ENCODE measurements at regions not wholly inside any gene's neighbourhood (a gene's known extent, or its start where the extent isn't known, plus 50 kb on each side); places are given as distances from the start of the nearest gene placed in this dataset.

DNA sequence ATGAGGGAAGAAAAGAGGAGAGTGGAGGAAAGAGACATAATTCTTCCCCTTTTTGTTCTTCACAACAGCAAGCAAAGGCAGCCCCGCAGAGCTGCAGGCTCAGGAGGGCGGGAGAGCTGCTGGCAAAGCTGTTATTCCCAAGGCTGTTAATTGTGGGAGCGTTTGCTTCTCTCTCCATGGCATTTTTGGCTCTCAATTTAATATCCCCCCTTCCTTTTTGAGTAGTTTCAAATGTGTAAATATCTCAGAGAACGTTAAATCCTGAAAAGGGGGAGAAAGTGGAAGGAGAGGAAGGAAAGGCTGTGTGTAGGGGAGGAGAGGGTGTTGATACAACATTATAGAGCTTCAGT lies 165.7 kb downstream of the NSG2 start:
- Mint-ChIP-seq H3K4me3 (no peak overlapping the region), H3K36me3 (no peaks in the 10 kb centered on the region), H3K9me3 (no peaks in the 10 kb centered on the region), H3K4me1 (ENCODE audit: unreplicated experiment) (no peaks in the 10 kb centered on the region), H3K27ac (no peak overlapping the region), H3K27me3 (peaks cover 61% of the 10 kb centered on the region)
- no peak for DNase-seq (ENCODE audit: extremely low spot score, unreplicated experiment)
- TF ChIP-seq CTCF (conservative IDR thresholded peaks at IDR 0.05): no peak

GRCh38 chr5:174217527-174217926 lies 172.0 kb downstream of the NSG2 start:
- no peak for TF ChIP-seq CTCF (conservative IDR thresholded peaks at IDR 0.05)
- H3K27ac Mint-ChIP-seq: no peak overlapping the region
- H3K9me3 Mint-ChIP-seq: no peaks in the 10 kb centered on the region
- no peaks in the 10 kb centered on the region for H3K36me3 Mint-ChIP-seq
- no peaks in the 10 kb centered on the region for H3K4me1 Mint-ChIP-seq (ENCODE audit: unreplicated experiment)
- H3K27me3 Mint-ChIP-seq: peaks cover 36% of the 10 kb centered on the region
- DNase-seq (ENCODE audit: extremely low spot score, unreplicated experiment): no peak
- H3K4me3 Mint-ChIP-seq: no peak overlapping the region

- DNase-seq (ENCODE audit: extremely low spot score, unreplicated experiment): no peak
- H3K4me1 Mint-ChIP-seq (ENCODE audit: unreplicated experiment): no peaks in the 10 kb centered on the region
- TF ChIP-seq CTCF (conservative IDR thresholded peaks at IDR 0.05): no peak
- H3K27ac Mint-ChIP-seq: no peak overlapping the region
- peaks cover 30% of the 10 kb centered on the region for H3K27me3 Mint-ChIP-seq
- H3K36me3 Mint-ChIP-seq: no peaks in the 10 kb centered on the region
- H3K4me3 Mint-ChIP-seq: no peak overlapping the region
- no peaks in the 10 kb centered on the region for H3K9me3 Mint-ChIP-seq
These were observed 172.7 kb downstream of the NSG2 start for GRCh38 chr5:174218162-174218561.

DNA sequence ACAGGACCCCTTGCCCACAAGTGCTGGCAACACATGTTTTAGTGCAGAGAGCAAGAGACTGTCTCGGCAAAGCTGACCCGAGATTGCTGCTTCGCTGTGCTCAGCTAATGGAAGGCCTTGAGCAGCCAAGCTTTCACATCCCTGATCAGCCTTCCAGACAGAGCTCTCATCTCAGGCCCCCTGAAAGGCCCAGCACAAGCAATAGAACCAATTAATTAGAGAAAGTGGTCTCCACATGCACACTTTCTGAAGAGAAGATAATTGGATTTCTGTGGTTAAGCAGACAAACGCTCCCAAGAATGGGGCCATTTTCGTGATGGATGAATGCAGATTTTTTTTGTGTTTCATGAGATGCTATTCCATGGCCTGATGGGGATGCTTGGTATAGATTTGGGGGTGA lies 174.9 kb downstream of the NSG2 start:
- Mint-ChIP-seq H3K4me3 (no peak overlapping the region), H3K27ac (no peak overlapping the region), H3K4me1 (ENCODE audit: unreplicated experiment) (no peaks in the 10 kb centered on the region), H3K27me3 (peaks cover 11% of the 10 kb centered on the region), H3K36me3 (no peaks in the 10 kb centered on the region), H3K9me3 (no peaks in the 10 kb centered on the region)
- no peak for DNase-seq (ENCODE audit: extremely low spot score, unreplicated experiment)
- no peak for TF ChIP-seq CTCF (conservative IDR thresholded peaks at IDR 0.05)

- Mint-ChIP-seq H3K9me3 (no peaks in the 10 kb centered on the region), H3K4me1 (ENCODE audit: unreplicated experiment) (no peaks in the 10 kb centered on the region), H3K4me3 (no peak overlapping the region), H3K36me3 (no peaks in the 10 kb centered on the region), H3K27ac (no peak overlapping the region), H3K27me3 (peaks cover 6% of the 10 kb centered on the region)
- no peak for DNase-seq (ENCODE audit: extremely low spot score, unreplicated experiment)
- TF ChIP-seq CTCF (conservative IDR thresholded peaks at IDR 0.05): no peak
These were observed 175.9 kb downstream of the NSG2 start for GRCh38 chr5:174221436-174221835.

DNA sequence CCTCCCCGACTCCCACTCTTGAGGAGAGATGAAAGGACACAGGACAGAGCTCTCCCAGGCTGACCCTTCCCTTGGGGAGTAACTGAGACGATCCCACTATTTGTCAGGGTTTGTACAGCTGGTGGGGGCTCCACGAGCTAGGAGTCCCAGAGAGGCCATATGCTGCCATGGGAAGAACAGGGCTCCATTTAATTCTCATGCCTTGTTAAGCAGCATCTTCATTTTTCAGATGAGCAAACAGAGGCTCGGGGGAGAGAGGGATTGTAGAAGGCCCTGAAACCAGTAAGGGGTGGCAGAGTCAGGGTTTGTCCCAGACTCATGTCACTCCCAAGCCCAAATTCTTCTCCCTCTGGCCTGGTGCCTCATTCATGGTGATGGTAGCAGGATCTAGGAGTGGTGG lies 176.4 kb downstream of the NSG2 start:
- H3K36me3 Mint-ChIP-seq: no peaks in the 10 kb centered on the region
- no peak for TF ChIP-seq CTCF (conservative IDR thresholded peaks at IDR 0.05)

More for the DNA sequence above, 176.4 kb downstream of the NSG2 start:
- Mint-ChIP-seq H3K4me1 (ENCODE audit: unreplicated experiment) (no peaks in the 10 kb centered on the region), H3K27ac (no peak overlapping the region), H3K4me3 (no peak overlapping the region), H3K9me3 (no peaks in the 10 kb centered on the region), H3K27me3 (peaks cover 7% of the 10 kb centered on the region)
- no peak for DNase-seq (ENCODE audit: extremely low spot score, unreplicated experiment)
